Mucosa of gallbladder (tissue), 1 donor: ENCODE measurements at regions not wholly inside any gene's neighbourhood (a gene's known extent, or its start where the extent isn't known, plus 50 kb on each side); places are given as distances from the start of the nearest gene placed in this dataset.

Experiments
- DNase-seq: peaks from one replicate; pipeline ENCODE4 v3.0.0-alpha.2; 2020; ENCODE audit warnings: low spot score
- donor health status: DM: no; HTN: no; CAD: no.

- no peak for DNase-seq
Observed at GRCh38 chr13:105312906-105313305, 1222.6 kb downstream of the EFNB2 start.

- DNase-seq, result no peak
Observed at GRCh38 chr13:105311094-105311493, 1224.4 kb downstream of the EFNB2 start.

- DNase-seq, result no peak
Observed at GRCh38 chr13:105307776-105308175, 1227.7 kb downstream of the EFNB2 start.

GRCh38 chr13:105297839-105298238 lies 1237.6 kb downstream of the EFNB2 start:
- no peak for DNase-seq

GRCh38 chr13:105291987-105292386 lies 1243.5 kb downstream of the EFNB2 start:
- no peak for DNase-seq

- no peak for DNase-seq
Observed at GRCh38 chr13:105290596-105290995, 1244.9 kb downstream of the EFNB2 start.

GRCh38 chr13:105285526-105285925 lies 1249.9 kb downstream of the EFNB2 start:
- no peak for DNase-seq

- no peak for DNase-seq
Observed at GRCh38 chr13:105282406-105283285, 1252.8 kb downstream of the EFNB2 start.

- no peak for DNase-seq
Observed at GRCh38 chr13:105278943-105279381, 1256.5 kb downstream of the EFNB2 start.

GRCh38 chr13:105276571-105276970 lies 1258.9 kb downstream of the EFNB2 start:
- no peak for DNase-seq

- DNase-seq, result no peak
Observed at GRCh38 chr13:105273665-105274222, 1261.7 kb downstream of the EFNB2 start.

GRCh38 chr13:105272660-105273631 lies 1262.5 kb downstream of the EFNB2 start:
- DNase-seq, result no peak

GRCh38 chr13:105266615-105267014 lies 1268.8 kb downstream of the EFNB2 start:
- no peak for DNase-seq

- no peak for DNase-seq
Observed at GRCh38 chr13:105262579-105262978, 1272.9 kb downstream of the EFNB2 start.

GRCh38 chr13:105259426-105259825 lies 1276.0 kb downstream of the EFNB2 start:
- no peak for DNase-seq

GRCh38 chr13:105255472-105255871 lies 1280.0 kb downstream of the EFNB2 start:
- DNase-seq, result no peak

- DNase-seq, result no peak
Observed at GRCh38 chr13:105251293-105251692, 1284.2 kb downstream of the EFNB2 start.

- no peak for DNase-seq
Observed at GRCh38 chr13:105247830-105248229, 1287.6 kb downstream of the EFNB2 start.

GRCh38 chr13:105240371-105240770 lies 1295.1 kb downstream of the EFNB2 start:
- no peak for DNase-seq

- no peak for DNase-seq
Observed at GRCh38 chr13:105232439-105232838, 1303.0 kb downstream of the EFNB2 start.

GRCh38 chr13:105232006-105232405 lies 1303.5 kb downstream of the EFNB2 start:
- DNase-seq, result no peak

GRCh38 chr13:105231579-105231978 lies 1303.9 kb downstream of the EFNB2 start:
- no peak for DNase-seq
